Astrocyte (in vitro differentiated cells and primary cell): ENCODE measurements at regions not wholly inside any gene's neighbourhood (a gene's known extent, or its start where the extent isn't known, plus 50 kb on each side); places are given as distances from the start of the nearest gene placed in this dataset.
A peak's percentile ranks its signal among the peaks of the same experiment; 100 is the strongest.

ENCODE experiments used
- DNase-seq: peaks from one replicate; pipeline ENCODE4 v3.0.0-alpha.2; 2010; ENCODE audit warnings: low read depth
- FAIRE-seq: peaks from 2 replicates; lab custom pipeline; 2011; peaks lifted over from hg19 to GRCh38; lab: Jason Lieb, UNC
- H2AFZ ChIP-seq: 2 replicates; pipeline ENCODE4 v1.6.0; 2012; ENCODE audit warnings: low read depth, low read length, inconsistent platforms
- H3K27ac ChIP-seq: 2 replicates; pipeline ENCODE4 v1.5.1; 2011; ENCODE audit warnings: low read depth, low read length, inconsistent platforms
- H3K27me3 ChIP-seq: 2 replicates; pipeline ENCODE4 v1.6.0; 2011; ENCODE audit warnings: low read length, inconsistent platforms; ENCODE audit not compliant: insufficient read depth
- H3K36me3 ChIP-seq: 2 replicates; pipeline ENCODE4 v1.5.1; 2011; ENCODE audit warnings: low read length, inconsistent platforms; ENCODE audit not compliant: insufficient read depth
- H3K4me1 ChIP-seq: 2 replicates; pipeline ENCODE4 v1.5.1; 2011; ENCODE audit warnings: low read length, inconsistent platforms; ENCODE audit not compliant: insufficient read depth
- H3K4me2 ChIP-seq: 2 replicates; pipeline ENCODE4 v1.6.0; 2012; ENCODE audit warnings: low read length, inconsistent platforms
- H3K4me3 ChIP-seq: 2 replicates; pipeline ENCODE4 v1.5.1; 2011; ENCODE audit warnings: low read depth, mild to moderate bottlenecking, low read length, inconsistent platforms; ENCODE audit not compliant: insufficient read depth
- H3K79me2 ChIP-seq: 2 replicates; pipeline ENCODE4 v1.6.0; 2012; ENCODE audit warnings: mild to moderate bottlenecking, low read length, inconsistent platforms; ENCODE audit not compliant: insufficient read depth
- H3K9ac ChIP-seq: 2 replicates; pipeline ENCODE4 v1.6.0; 2012; ENCODE audit warnings: mild to moderate bottlenecking, low read length, inconsistent platforms
- H3K9me3 ChIP-seq: 2 replicates; pipeline ENCODE4 v1.5.1; 2012; ENCODE audit warnings: low read depth, mild to moderate bottlenecking, low read length, inconsistent platforms; ENCODE audit not compliant: insufficient read depth
- H4K20me1 ChIP-seq: 2 replicates; pipeline ENCODE4 v1.6.0; 2012; ENCODE audit warnings: low read length, inconsistent platforms; ENCODE audit not compliant: insufficient read depth
- H3K27ac Mint-ChIP-seq: one replicate; pipeline ENCODE4 v1.8.0; 2021; ENCODE audit warnings: mild to moderate bottlenecking, mixed read lengths; ENCODE audit not compliant: unreplicated experiment
- H3K27me3 Mint-ChIP-seq: one replicate; pipeline ENCODE4 v1.8.0; 2021; ENCODE audit warnings: low read depth, mixed read lengths; ENCODE audit not compliant: unreplicated experiment
- H3K36me3 Mint-ChIP-seq: one replicate; pipeline ENCODE4 v1.8.0; 2021; ENCODE audit warnings: low read depth, mixed read lengths; ENCODE audit not compliant: unreplicated experiment
- H3K4me1 Mint-ChIP-seq: one replicate; pipeline ENCODE4 v1.8.0; 2021; ENCODE audit warnings: low read depth, mixed read lengths; ENCODE audit not compliant: unreplicated experiment
- H3K4me3 Mint-ChIP-seq: one replicate; pipeline ENCODE4 v1.8.0; 2021; ENCODE audit warnings: mild to moderate bottlenecking, moderate library complexity, mixed read lengths; ENCODE audit not compliant: unreplicated experiment
- H3K9me3 Mint-ChIP-seq: one replicate; pipeline ENCODE4 v1.8.0; 2021; ENCODE audit warnings: mild to moderate bottlenecking, mixed read lengths; ENCODE audit not compliant: unreplicated experiment
- CTCF ChIP-seq: IDR thresholded peaks from 2 replicates; pipeline ENCODE4 v1.5.1; 2011; ENCODE audit warnings: low read depth, mild to moderate bottlenecking, inconsistent platforms, low read length, moderate library complexity; ENCODE audit not compliant: insufficient read depth
- EZH2 ChIP-seq: IDR thresholded peaks from 2 replicates; pipeline ENCODE4 v1.6.1; 2012; ENCODE audit warnings: mild to moderate bottlenecking, low read length, inconsistent platforms; ENCODE audit not compliant: insufficient read depth

GRCh38 chr12:92439420-92439805 lies 263.4 kb upstream of the PLEKHG7 start:
- Histone ChIP-seq H4K20me1 (no peaks in the 10 kb centered on the region), H3K4me2 (no peak overlapping the region), H2AFZ (no peak overlapping the region), H3K36me3 (no peaks in the 10 kb centered on the region), H3K79me2 (no peaks in the 10 kb centered on the region), H3K9ac (no peak overlapping the region), H3K27ac (no peak overlapping the region), H3K27me3 (no peaks in the 10 kb centered on the region), H3K4me3 (no peak overlapping the region), H3K9me3 (no peaks in the 10 kb centered on the region), H3K4me1 (no peaks in the 10 kb centered on the region)
- TF ChIP-seq CTCF (no peak), EZH2 (no peak)
- DNase-seq: peak; percentile 35
- Mint-ChIP-seq H3K4me3 (no peak overlapping the region), H3K27me3 (no peaks in the 10 kb centered on the region), H3K36me3 (no peaks in the 10 kb centered on the region), H3K27ac (peak overlapping the region; percentile 3), H3K4me1 (peaks cover 6% of the 10 kb centered on the region), H3K9me3 (no peaks in the 10 kb centered on the region)
- peak; percentile 72 for FAIRE-seq

- Mint-ChIP-seq H3K27ac (no peak overlapping the region), H3K4me3 (no peak overlapping the region), H3K27me3 (no peaks in the 10 kb centered on the region), H3K4me1 (peaks cover 6% of the 10 kb centered on the region), H3K9me3 (no peaks in the 10 kb centered on the region), H3K36me3 (no peaks in the 10 kb centered on the region)
- DNase-seq (no peak), FAIRE-seq (peak; percentile 17)
- Histone ChIP-seq H3K79me2 (no peaks in the 10 kb centered on the region), H2AFZ (no peak overlapping the region), H3K4me2 (no peak overlapping the region), H3K27me3 (no peaks in the 10 kb centered on the region), H3K9ac (no peak overlapping the region), H3K9me3 (no peaks in the 10 kb centered on the region), H3K4me3 (no peak overlapping the region), H3K4me1 (no peaks in the 10 kb centered on the region), H3K27ac (no peak overlapping the region), H4K20me1 (no peaks in the 10 kb centered on the region), H3K36me3 (no peaks in the 10 kb centered on the region)
- no peak for TF ChIP-seq EZH2
- no peak for TF ChIP-seq CTCF
Observed at GRCh38 chr12:92438641-92439419, 264.0 kb upstream of the PLEKHG7 start.

GRCh38 chr12:92437452-92437851 lies 265.3 kb upstream of the PLEKHG7 start:
- Mint-ChIP-seq H3K9me3 (no peaks in the 10 kb centered on the region), H3K4me3 (no peak overlapping the region)

More at GRCh38 chr12:92437452-92437851, 265.3 kb upstream of the PLEKHG7 start:
- Mint-ChIP-seq H3K27me3 (no peaks in the 10 kb centered on the region), H3K27ac (no peak overlapping the region), H3K36me3 (no peaks in the 10 kb centered on the region), H3K4me1 (peaks cover 1% of the 10 kb centered on the region)
- Histone ChIP-seq H3K9ac (no peak overlapping the region), H3K36me3 (no peaks in the 10 kb centered on the region), H3K27me3 (no peaks in the 10 kb centered on the region), H2AFZ (no peak overlapping the region), H3K4me3 (no peak overlapping the region), H3K27ac (no peak overlapping the region), H3K4me1 (no peaks in the 10 kb centered on the region), H3K9me3 (no peaks in the 10 kb centered on the region), H3K4me2 (no peak overlapping the region), H3K79me2 (no peaks in the 10 kb centered on the region), H4K20me1 (no peaks in the 10 kb centered on the region)
- no peak for TF ChIP-seq EZH2
- TF ChIP-seq CTCF: no peak
- FAIRE-seq (no peak), DNase-seq (no peak)
